ENCODE measurements at regions not wholly inside any gene's neighbourhood (a gene's known extent, or its start where the extent isn't known, plus 50 kb on each side); places are given as distances from the start of the nearest gene placed in this dataset.

GRCh38 chr13:43953370-43953769, 73.7 kb downstream of the LACC1 start (continued):
- TF ChIP-seq CHD7 (IDR thresholded peaks at IDR 0.05; ENCODE audit: insufficient replicate concordance, low read length) (no peak), SIN3A (conservative IDR thresholded peaks at IDR 0.05 in 1 of 2, IDR thresholded peaks at IDR 0.05 in 1 of 2; ENCODE audit: low read depth in 1 of 2, low read length in 2 of 2) (no peak), TCF12 (IDR thresholded peaks at IDR 0.05; ENCODE audit: low read depth, low read length) (no peak), SRF (IDR thresholded peaks at IDR 0.05; ENCODE audit: low read depth, low read length) (no peak), YY1 (IDR thresholded peaks at IDR 0.05; ENCODE audit: low read depth, low read length) (no peak), RNF2 (IDR thresholded peaks at IDR 0.05; ENCODE audit: borderline replicate concordance, low read depth, low read length, missing control alignments, poor library complexity, severe bottlenecking) (no peak), ASH2L (IDR thresholded peaks at IDR 0.05; ENCODE audit: low read length) (no peak)
